ENCODE measurements at regions not wholly inside any gene's neighbourhood (a gene's known extent, or its start where the extent isn't known, plus 50 kb on each side); places are given as distances from the start of the nearest gene placed in this dataset.

DNA sequence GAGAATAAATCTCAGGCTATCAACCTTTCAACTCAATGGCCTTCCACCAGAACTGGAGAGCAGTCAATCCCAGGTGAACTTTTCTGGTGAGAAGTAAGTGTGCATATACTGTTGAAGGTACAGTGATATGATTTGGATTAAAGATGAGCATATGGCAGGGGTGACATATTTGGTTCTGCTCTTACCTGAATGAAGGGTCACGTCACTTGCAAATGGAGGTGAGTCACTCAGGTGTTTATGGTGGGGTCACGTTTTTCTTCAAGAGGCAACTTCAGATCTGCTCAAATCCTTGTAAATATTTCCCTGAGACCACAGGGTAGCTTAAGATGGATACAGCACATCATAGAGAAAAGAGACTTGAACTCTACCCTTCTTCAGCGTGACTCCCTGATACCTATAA, 143.2 kb downstream of the BRMS1L start:
- ChIA-PET POLR2A (no interaction called here), CTCF (no interaction called here), RAD21 (ENCODE audit: low non-redundant PET in 1 of 2, low total read pairs in 2 of 2, uncharacterized antibody in 2 of 2, unreplicated experiment in 2 of 2) (no interaction called here)
- DNase-seq (ENCODE audit: low read depth, low spot score) (no peak), ATAC-seq (no peak)
- Histone ChIP-seq H3K27me3 (ENCODE audit: insufficient read depth, low read length) (no peaks in the 10 kb centered on the region), H3K27ac (ENCODE audit: low read depth, low read length) (no peak overlapping the region), H3K9me3 (ENCODE audit: control insufficient read depth in 1 of 2, insufficient read depth in 1 of 2, low read depth in 1 of 2, low read length in 2 of 2) (no peaks in the 10 kb centered on the region), H3K4me3 (replicated peaks in 1 of 2; ENCODE audit: low read depth in 1 of 2, low read length in 2 of 2) (no peak overlapping the region), H3K36me3 (ENCODE audit: control insufficient read depth in 1 of 2, insufficient read depth in 2 of 2, low read length in 2 of 2) (no peaks in the 10 kb centered on the region), H3K9ac (ENCODE audit: low read length) (no peak overlapping the region), H3K9me2 (ENCODE audit: insufficient read depth) (no peaks in the 10 kb centered on the region), H4K20me1 (ENCODE audit: insufficient read depth) (no peaks in the 10 kb centered on the region), H3K4me2 (ENCODE audit: low read length) (no peak overlapping the region), H3K79me2 (ENCODE audit: insufficient read depth, low read length) (no peaks in the 10 kb centered on the region), H3K4me1 (ENCODE audit: control insufficient read depth in 1 of 2, insufficient read depth in 2 of 2, low read length in 2 of 2) (no peaks in the 10 kb centered on the region), H2AFZ (ENCODE audit: low read depth, low read length, poor library complexity, severe bottlenecking) (no peak overlapping the region)
- intact Hi-C loops (cut with micrococcal nuclease) = loop anchor here (10.0 kb wide), 1 partner anchor 635 kb away; no protein-coding TSS in a partner anchor
- BruUV-seq (replicated peaks) = no TSS peak
- TF ChIP-seq CEBPB (IDR thresholded peaks at IDR 0.05; ENCODE audit: low read depth) = no peak
- TF ChIP-seq, protein P1, sequence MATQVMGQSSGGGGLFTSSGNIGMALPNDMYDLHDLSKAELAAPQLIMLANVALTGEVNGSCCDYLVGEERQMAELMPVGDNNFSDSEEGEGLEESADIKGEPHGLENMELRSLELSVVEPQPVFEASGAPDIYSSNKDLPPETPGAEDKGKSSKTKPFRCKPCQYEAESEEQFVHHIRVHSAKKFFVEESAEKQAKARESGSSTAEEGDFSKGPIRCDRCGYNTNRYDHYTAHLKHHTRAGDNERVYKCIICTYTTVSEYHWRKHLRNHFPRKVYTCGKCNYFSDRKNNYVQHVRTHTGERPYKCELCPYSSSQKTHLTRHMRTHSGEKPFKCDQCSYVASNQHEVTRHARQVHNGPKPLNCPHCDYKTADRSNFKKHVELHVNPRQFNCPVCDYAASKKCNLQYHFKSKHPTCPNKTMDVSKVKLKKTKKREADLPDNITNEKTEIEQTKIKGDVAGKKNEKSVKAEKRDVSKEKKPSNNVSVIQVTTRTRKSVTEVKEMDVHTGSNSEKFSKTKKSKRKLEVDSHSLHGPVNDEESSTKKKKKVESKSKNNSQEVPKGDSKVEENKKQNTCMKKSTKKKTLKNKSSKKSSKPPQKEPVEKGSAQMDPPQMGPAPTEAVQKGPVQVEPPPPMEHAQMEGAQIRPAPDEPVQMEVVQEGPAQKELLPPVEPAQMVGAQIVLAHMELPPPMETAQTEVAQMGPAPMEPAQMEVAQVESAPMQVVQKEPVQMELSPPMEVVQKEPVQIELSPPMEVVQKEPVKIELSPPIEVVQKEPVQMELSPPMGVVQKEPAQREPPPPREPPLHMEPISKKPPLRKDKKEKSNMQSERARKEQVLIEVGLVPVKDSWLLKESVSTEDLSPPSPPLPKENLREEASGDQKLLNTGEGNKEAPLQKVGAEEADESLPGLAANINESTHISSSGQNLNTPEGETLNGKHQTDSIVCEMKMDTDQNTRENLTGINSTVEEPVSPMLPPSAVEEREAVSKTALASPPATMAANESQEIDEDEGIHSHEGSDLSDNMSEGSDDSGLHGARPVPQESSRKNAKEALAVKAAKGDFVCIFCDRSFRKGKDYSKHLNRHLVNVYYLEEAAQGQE (IDR thresholded peaks at IDR 0.05; ENCODE audit: low read depth) = no peak
- no peak for TF ChIP-seq EZH2phosphoT487 (IDR thresholded peaks at IDR 0.05; ENCODE audit: borderline replicate concordance)
- no peak for TF ChIP-seq YY1 (IDR thresholded peaks at IDR 0.05; ENCODE audit: extremely low read depth, insufficient replicate concordance, low read depth, low read length)
- TF ChIP-seq ZNF274 (IDR thresholded peaks at IDR 0.05; ENCODE audit: low read depth, low read length) = no peak
- TF ChIP-seq, protein P2, sequence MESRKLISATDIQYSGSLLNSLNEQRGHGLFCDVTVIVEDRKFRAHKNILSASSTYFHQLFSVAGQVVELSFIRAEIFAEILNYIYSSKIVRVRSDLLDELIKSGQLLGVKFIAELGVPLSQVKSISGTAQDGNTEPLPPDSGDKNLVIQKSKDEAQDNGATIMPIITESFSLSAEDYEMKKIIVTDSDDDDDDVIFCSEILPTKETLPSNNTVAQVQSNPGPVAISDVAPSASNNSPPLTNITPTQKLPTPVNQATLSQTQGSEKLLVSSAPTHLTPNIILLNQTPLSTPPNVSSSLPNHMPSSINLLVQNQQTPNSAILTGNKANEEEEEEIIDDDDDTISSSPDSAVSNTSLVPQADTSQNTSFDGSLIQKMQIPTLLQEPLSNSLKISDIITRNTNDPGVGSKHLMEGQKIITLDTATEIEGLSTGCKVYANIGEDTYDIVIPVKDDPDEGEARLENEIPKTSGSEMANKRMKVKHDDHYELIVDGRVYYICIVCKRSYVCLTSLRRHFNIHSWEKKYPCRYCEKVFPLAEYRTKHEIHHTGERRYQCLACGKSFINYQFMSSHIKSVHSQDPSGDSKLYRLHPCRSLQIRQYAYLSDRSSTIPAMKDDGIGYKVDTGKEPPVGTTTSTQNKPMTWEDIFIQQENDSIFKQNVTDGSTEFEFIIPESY (IDR thresholded peaks at IDR 0.05; ENCODE audit: extremely low read depth, insufficient replicate concordance, low read length) = no peak
- TF ChIP-seq ZFX (IDR thresholded peaks at IDR 0.05) = no peak
- TF ChIP-seq EGR1 (IDR thresholded peaks at IDR 0.05; ENCODE audit: low read depth) = no peak
- TF ChIP-seq TCF7L2 (IDR thresholded peaks at IDR 0.05; ENCODE audit: borderline replicate concordance, extremely low read depth, insufficient read depth, insufficient read length) = no peak
- TF ChIP-seq, protein P3, sequence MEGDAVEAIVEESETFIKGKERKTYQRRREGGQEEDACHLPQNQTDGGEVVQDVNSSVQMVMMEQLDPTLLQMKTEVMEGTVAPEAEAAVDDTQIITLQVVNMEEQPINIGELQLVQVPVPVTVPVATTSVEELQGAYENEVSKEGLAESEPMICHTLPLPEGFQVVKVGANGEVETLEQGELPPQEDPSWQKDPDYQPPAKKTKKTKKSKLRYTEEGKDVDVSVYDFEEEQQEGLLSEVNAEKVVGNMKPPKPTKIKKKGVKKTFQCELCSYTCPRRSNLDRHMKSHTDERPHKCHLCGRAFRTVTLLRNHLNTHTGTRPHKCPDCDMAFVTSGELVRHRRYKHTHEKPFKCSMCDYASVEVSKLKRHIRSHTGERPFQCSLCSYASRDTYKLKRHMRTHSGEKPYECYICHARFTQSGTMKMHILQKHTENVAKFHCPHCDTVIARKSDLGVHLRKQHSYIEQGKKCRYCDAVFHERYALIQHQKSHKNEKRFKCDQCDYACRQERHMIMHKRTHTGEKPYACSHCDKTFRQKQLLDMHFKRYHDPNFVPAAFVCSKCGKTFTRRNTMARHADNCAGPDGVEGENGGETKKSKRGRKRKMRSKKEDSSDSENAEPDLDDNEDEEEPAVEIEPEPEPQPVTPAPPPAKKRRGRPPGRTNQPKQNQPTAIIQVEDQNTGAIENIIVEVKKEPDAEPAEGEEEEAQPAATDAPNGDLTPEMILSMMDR (IDR thresholded peaks at IDR 0.05 in 2 of 3, conservative IDR thresholded peaks at IDR 0.05 in 1 of 3; ENCODE audit: borderline replicate concordance in 1 of 3, insufficient read depth in 1 of 3, low read depth in 2 of 3, low read length in 2 of 3) = no peak
- no peak for TF ChIP-seq EZH2 (IDR thresholded peaks at IDR 0.05)
- TF ChIP-seq, protein P4, sequence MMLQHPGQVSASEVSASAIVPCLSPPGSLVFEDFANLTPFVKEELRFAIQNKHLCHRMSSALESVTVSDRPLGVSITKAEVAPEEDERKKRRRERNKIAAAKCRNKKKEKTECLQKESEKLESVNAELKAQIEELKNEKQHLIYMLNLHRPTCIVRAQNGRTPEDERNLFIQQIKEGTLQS (IDR thresholded peaks at IDR 0.05) = no peak
- TF ChIP-seq POLR2AphosphoS5 (IDR thresholded peaks at IDR 0.05; ENCODE audit: low read depth, low read length) = no peak
- TF ChIP-seq ELF1 (IDR thresholded peaks at IDR 0.05; ENCODE audit: borderline replicate concordance, low read depth) = no peak
- TF ChIP-seq POLR2A (IDR thresholded peaks at IDR 0.05; ENCODE audit: borderline replicate concordance, extremely low read depth, insufficient read depth, insufficient read length) = no peak
- no peak for TF ChIP-seq CBX3 (IDR thresholded peaks at IDR 0.05; ENCODE audit: low read depth)
- TF ChIP-seq RAD21 (IDR thresholded peaks at IDR 0.05; ENCODE audit: low read depth) = no peak
- TF ChIP-seq SIN3A (IDR thresholded peaks at IDR 0.05; ENCODE audit: low read depth) = no peak
- TF ChIP-seq SRF (IDR thresholded peaks at IDR 0.05; ENCODE audit: low read depth) = no peak

Measured in HCT116 (cell line).